LNCAP (cell line): ENCODE measurements at regions not wholly inside any gene's neighbourhood (a gene's known extent, or its start where the extent isn't known, plus 50 kb on each side); places are given as distances from the start of the nearest gene placed in this dataset.
A peak's percentile ranks its signal among the peaks of the same experiment; 100 is the strongest.

Experiments used
- CTCF ChIP-seq: fragments of 450-650 bp; IDR thresholded peaks from 2 replicates; pipeline ENCODE4 v1.5.1; 2017; ENCODE audit warnings: mild to moderate bottlenecking

- TF ChIP-seq CTCF = no peak
Measured at GRCh38 chr2:118557791-118558190, 289.7 kb downstream of the EN1 start.

DNA sequence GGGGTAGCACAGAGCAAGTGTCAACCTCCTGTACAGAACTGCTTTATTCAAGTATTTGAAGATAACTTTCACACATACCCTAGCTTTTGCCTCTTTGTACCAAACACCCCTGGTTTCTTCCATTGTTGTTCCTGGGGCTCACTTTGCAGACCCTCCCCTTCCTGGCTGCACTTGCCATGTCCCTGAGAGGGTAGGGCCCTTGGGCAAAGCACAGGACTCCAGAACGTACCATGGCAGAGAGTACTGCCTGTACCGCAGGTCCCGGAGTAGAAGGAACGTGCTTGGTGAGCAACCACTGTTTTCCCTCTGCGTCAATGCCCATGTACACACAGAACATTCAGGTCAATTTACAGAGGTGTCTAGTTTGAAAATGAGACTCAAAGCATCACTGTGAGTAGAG lies 290.4 kb downstream of the EN1 start:
- no peak for TF ChIP-seq CTCF

DNA sequence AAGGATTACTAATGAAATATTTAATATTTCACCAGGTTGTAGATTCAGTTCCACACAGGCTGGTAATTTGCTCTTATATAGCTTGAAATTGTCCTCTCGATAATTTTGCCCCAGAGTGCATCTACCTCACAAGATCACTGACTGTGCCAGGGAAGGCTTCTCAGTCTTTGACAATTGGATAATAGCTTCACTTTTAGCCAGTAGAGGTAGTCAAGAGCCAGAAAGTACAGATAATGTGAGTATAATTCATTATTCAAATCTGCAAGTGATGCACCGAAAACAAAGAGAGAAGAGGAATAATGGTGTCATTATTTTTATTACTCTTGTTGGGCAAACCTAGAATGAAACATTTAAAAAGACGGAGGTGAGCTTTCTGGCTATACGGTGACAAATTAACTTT lies 292.8 kb downstream of the EN1 start:
- peak; percentile 16; the same call in 1 of the 2 replicates for TF ChIP-seq CTCF

DNA sequence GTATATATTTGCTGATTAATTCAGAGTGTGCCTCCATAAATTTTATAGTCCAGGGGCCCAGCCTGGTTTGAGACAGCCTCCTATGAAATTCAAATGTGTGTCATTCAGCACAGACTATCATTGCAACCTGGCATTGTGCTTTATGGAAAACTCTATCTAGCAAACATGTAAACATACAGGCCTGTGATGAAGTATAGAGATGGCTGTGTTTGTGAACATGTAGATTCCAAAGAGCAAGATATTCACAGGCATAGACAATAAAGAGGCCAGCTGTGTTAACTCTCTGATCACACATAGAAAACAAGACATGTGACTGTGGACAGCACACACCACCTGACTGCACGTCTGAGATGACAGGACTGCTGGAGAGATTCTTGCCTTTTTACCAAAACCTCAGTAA lies 297.9 kb downstream of the EN1 start:
- no peak for TF ChIP-seq CTCF

GRCh38 chr2:118548880-118549488 lies 298.5 kb downstream of the EN1 start:
- TF ChIP-seq CTCF = no peak

DNA sequence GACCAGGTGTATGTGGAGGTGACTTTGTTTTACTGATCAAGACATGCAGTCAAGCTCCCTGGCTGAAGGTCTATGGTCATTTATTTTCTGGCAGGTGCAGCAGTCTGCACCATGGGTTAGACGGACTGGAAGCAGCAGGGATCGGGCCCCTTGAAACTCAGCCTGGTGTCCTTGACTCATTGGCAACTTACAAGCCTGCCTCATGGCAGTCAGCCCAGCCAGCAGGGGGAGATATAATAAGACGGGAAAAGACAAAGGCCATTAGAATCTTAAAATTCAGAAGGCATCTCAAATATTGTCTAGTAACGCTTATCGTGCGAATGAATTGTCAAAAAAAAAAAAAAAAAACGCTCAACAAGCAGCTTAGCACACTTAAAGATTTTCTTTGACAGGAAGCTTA lies 308.2 kb downstream of the EN1 start:
- TF ChIP-seq CTCF = peak; percentile 53; the same call in 1 of the 2 replicates

DNA sequence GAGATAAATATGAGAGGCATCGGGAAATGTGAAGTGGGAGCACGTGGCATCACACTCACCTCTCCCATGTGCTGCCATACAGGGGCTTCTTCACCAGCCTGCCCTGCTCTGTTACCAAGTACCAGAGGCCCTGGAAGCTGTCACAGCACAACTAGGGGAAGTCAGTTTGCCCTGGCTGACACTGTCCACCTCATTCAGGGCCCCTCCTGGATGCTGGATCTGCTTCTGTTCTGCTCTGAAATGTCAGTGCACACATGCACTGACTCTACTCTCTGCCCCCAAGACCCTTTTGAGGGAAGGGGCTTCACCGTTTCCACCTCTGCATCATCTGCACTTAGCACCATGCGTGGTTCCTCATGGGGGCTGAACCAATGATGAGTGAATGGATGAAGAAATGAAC lies 311.1 kb downstream of the EN1 start:
- no peak for TF ChIP-seq CTCF

GRCh38 chr2:118535818-118536212 lies 311.6 kb downstream of the EN1 start:
- no peak for TF ChIP-seq CTCF
